SIG-M5 treated with dmso at 0.1 percent for 504 hours (cell line): ENCODE measurements at regions not wholly inside any gene's neighbourhood (a gene's known extent, or its start where the extent isn't known, plus 50 kb on each side); places are given as distances from the start of the nearest gene placed in this dataset.
"Not testable (repeated sequence)": the region's sequence is repeated elsewhere in the genome, so short reads cannot be mapped to it uniquely, and the experiment has no call there.

Experiments
- DNase-seq: peaks from one replicate; lab custom pipeline; 2025; ENCODE audit not compliant: unreplicated experiment; lab: John Stamatoyannopoulos, UW

DNA sequence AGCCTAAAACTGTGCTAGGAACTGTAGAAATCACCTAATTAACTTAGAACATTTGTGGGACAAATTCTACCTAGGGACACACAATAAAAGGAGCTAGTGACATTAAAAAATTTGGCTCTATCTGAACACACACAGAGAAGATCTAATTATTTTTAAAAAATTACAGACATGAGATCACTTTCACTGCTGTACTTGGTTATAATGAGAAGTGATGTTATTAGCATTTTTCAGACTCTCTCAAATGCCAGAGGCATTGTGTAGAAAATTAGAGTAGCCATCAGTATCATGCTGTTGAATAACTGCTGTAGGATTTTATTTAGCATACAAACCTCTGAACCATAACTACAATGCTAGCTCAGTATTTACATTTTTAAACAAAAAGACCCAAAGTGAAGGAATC is 109.1 kb upstream of the ANK2 start:
- no peak for DNase-seq

DNA sequence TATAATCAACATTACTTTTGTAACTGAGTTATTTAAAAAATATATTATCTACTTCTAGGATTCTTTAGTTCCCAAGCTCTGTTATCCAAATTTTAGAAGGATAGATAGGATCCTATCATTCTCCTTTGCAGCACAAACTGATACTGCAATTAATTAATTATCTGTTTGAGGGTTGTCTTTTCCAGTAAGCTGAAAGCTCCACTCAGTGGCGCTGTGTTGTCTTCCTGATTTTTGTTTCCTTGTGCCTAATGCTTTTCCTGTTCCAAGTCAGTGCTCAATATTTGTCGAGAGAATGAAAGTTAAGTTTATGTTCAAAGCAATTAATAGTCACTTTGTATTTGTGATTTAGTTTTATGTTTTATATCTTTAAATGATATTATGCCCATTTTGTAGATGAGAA is 107.4 kb upstream of the ANK2 start:
- no peak for DNase-seq

DNA sequence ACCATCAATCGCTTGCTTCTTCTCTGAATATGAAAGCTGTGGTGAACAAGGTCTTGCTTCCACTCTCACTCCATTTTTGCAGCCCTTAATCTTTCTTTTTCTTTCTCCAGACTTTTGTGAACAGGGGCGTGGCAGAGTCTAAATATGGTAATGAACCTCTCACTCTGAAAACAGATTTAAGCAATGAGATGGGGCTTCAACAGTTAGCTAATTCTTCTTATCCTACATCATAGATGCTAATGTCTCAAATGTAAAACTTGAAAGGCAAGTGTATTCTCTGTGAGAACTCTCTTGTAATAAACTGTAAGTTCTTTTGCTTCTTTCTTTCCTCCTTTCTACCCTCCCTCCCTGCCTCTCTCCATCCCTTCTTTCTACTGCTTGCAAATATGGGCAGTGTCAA is 106.5 kb upstream of the ANK2 start:
- DNase-seq: no peak

DNA sequence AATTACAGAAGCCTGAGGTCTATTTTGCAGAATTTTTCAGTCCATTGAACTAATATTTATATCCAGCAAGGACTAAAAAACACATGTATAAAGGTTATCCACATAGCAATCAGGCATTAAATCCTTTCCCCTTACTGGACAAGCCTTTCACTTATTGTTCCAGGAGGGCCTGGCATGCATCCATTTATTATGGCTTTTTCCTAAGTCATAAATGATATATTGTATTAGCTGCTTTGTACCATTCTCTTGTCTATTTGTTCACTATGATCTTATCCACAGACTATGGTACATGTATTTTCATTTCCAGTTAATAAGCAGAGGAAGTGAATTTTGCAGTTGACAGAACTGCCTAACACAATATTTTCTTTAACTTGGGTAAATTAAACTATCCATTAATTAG is 105.4 kb upstream of the ANK2 start:
- no peak for DNase-seq

DNA sequence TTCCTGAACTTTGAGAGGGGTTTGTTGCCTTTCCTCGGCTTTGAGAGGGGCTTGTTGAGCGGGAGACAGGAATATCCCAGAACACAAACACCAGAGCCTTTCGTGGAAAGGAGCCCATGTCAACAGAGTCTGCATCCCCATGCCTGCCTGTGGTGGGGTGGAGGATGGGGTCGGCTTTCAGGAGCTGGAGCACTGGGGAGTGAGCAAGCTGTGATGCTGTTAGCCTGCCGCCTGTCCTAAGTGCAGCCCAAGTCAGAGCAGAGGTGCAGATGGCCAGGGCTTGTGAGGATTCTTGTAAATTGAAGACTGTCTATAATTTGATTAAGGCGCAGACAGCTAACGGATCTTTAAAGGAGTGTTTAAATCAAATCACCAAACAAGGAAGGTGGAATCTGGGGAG is 103.3 kb upstream of the ANK2 start:
- no peak for DNase-seq

DNA sequence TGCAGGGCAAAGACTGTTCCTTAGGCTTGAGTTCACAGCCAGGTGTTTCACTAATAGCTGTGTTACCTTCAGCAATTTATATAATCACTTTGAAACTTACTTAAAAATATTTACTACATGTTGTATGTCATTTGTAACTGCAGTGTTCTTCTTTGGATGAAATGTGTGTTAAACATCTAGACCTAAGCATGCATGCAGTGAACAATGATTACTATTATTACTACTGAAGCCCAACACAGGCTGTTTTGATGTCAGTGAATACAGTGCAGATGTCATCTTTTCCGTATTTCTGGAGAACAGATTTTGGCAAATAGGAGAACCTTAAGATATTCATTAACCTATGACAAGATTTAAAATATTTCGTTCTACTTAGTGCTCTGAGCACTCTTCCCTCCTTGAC is 101.8 kb upstream of the ANK2 start:
- DNase-seq: no peak

DNA sequence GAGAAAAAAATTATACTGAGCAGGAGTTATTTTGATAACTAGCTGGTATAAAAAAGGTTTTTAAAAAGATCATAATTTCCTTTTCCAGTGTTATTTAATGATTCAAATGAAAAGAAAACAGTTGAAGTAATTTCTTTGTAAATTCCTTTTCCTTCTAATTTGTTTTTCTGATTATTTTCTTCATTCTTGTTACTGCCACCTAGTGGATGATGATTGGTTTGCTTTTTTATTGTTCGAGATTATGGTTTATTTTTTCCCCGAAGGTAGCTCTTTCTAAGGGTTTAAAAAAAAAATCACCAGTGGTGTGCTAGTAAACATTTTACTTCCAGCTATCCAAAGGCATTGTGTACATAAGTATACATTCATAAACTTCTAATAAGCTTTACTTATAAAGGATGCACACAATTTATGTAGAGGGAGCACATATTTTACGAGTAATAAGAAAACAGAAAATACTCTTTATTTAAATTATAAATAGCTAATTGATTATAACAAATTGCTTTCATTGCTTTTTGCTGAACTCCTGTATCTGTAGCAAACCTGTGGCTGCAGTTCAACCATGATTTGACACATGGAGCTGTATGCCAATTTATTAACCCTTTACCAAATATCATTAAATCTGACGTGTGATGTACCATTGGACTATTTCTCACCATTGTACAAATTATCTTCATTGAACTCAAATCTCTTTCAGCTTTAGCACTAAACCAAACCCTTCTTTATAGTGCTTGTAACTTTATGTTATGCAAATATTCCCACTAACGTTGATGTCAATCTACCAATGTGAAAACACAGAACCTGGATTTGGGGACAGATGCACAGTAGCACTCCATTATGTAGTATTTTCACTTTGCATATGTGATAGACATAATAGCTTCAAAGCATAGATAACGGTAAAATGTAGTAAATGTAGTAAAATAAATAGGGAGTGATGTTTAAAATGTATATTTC is 97.8 kb upstream of the ANK2 start:
- peak; percentile 38 for DNase-seq

DNA sequence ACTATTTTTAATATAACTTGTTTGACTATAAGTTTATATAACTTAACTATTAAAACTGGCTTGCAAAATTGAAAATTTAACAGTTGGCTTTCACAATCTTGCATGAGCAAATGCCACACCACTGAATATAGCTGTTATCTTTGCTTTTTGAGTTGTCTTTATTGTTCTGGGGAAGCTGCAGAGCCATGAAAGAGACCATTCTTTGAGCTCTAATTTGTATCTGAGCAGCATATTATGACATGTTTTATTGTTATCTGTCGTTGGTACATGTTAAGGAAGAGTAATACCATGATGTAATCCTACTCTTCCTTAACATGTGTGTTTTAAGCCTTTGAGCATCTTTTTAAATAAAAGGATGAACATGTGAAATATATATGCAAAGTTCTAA is 97.1 kb upstream of the ANK2 start:
- no peak for DNase-seq

DNA sequence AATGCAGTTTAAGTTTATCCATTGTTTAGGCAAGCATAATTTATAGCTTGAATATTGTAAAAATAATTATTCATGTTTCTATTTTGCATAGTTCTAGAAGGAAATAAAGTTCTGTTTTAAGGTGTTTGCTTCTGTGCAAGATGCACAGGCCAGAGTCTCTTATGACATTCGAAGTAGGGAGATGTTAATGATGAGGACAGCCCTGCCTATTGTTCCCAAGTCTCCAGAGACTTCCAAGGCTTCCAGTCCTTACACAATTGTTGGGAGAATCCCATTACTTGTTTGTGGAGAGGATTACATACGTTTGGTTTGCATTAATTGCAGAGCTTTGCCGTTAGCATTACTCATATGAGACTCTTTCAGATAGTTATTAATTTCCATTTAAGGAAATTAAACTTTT is 96.2 kb upstream of the ANK2 start:
- DNase-seq: no peak

DNA sequence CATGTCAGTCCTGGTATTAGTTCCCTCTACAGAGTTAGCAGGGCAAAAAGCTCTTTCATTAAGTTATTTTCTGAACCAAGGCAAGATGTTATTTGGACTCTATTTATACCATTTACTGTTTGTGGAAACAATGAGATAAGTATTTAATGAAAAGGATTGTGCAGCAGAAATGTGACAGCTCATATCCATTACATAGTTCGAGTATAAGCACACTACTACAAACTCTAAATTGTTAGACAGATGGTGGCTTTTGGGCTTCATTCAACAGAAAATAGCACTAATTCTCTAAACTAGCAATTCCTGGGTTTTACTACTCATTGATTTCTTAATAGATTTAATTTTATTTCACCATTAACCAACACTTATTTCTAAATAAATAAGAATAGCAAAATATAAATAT is 95.2 kb upstream of the ANK2 start:
- no peak for DNase-seq

DNA sequence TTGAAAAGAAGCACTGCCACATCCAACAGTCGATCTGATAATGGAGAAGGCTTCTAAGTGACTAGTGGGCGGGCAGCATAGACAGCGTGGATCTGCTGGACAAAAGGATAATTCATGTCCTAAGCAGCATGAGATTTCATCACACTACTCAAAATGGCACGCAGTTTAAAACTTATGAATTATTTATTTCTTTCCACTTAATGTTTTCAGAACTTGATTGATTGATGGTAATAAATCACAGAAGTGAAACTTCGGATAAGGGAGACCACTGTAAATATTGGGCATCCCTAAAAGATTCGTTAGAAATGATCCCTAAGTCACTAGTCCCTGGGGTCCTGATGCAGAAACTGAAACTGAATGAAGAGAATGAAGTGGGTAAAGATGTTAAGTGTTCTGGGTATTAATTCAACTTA is 93.0 kb upstream of the ANK2 start:
- DNase-seq: no peak

DNA sequence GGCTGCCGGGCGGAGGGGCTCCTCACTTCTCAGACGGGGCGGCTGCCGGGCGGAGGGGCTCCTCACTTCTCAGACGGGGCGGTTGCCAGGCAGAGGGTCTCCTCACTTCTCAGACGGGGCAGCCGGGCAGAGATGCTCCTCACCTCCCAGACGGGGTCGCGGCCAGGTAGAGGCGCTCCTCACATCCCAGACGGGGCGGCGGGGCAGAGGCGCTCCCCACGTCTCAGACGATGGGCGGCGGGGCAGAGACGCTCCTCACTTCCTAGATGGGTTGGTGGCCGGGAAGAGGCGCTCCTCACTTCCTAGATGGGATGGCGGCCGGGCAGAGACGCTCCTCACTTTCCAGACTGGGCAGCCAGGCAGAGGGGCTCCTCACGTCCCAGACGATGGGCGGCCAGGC is 91.7 kb upstream of the ANK2 start:
- not testable (repeated sequence) for DNase-seq

DNA sequence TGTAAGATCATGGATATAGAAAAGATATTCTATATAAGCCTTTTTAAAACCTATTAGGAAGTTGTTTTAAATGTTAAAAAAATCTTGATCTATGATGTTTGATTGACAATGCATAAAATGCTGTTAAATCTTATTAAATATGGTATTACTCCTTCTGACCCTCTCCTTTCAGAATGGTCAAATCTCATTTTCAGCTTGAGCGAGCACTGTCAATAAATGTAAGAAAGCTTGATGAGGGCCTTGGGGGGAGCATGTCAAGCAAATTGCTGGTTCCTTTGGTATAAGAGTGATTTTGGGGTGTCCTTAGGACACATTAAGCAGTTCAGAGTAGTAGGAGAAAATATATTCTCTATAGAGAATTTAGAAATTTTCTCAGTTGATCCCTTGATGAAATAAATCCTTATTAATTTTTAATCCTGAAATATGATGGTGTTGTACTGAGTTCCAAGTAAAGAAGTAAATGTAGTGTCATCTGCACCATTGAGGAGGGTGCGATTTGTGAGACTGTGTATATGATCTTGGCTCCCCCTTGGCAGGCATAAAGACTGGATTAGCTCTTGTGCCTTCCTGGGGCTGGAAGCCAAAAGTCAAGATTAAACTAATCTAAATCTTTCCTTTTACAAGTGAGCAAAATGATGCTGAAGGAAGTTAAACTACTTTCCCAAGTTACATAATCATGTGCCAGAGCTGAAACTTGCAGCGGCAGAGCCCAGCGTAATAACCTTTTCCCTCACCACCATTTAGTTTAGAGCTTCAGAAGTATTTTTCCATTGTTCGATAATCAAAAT is 82.6 kb upstream of the ANK2 start:
- no peak for DNase-seq

DNA sequence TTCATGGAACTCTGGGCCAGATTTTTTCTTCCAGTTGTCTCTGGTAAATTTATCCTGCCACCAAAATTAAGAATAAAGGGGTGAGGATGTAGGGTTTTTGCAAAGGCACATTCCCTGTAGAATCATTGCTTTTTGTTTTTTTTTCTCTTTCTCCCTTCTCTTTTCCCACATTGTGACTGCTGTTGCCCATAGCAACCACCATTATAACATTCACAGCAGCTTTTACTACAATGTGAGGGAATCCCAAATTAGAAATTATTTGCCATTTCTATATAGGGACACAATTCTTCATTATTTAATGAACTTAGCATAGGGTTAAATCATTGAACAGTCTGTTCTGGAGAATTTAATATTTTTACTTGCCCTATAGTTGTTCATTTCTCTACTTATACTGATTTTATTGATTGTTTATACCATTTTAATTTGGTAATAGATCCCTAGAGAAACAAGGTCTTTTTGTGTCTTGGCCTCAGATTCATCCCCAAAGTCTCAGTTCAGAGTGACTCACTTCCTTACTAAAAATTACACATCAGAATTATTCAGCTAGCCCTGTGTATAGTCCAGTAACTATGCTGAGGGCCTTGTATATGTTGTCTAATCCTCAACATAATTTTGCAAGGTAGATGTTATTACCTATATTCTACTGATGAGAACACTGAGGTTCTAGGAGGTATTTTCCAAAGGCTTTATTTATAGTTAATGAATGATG is 80.8 kb upstream of the ANK2 start:
- DNase-seq: no peak

DNA sequence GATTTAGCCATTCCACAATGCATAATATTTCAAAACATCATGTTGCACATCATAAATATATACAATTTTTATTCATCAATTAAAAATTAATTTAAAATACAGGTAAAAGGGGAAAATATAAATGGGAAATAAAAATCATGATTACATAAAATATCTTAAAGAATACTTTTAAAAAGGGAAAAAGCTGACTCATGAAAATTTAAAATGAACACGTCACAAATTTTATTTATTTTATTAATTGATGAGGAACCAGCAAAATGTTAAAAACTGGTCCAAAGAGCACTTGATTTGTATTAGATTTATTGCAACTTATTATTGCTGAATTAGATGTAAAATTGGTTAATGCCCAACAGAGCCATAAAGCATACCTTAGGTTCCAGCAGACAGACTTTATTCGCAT is 78.5 kb upstream of the ANK2 start:
- no peak for DNase-seq

DNA sequence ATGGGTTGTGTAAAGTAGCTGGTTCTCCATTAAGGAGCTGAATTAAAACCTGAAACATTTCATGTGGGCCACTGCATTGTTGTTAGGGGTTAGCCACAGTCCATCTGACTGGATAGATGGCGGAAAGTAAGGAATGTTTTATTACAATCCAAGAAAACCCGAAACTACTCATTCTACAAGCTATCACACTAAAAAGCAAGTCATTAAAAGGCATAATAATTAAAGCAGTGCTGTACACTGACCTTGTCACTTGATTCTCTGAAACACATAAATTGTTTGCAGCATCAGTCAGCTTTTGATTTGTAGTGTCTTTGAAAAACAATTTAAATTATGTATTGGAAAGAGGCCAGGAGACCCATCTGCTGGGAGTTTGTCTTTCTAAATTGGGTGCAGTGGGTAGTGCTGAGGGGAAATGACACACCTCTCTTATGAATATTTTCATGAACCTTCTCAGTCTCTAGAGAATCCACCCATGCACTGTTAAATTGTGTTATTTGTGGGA is 75.7 kb upstream of the ANK2 start:
- no peak for DNase-seq

DNA sequence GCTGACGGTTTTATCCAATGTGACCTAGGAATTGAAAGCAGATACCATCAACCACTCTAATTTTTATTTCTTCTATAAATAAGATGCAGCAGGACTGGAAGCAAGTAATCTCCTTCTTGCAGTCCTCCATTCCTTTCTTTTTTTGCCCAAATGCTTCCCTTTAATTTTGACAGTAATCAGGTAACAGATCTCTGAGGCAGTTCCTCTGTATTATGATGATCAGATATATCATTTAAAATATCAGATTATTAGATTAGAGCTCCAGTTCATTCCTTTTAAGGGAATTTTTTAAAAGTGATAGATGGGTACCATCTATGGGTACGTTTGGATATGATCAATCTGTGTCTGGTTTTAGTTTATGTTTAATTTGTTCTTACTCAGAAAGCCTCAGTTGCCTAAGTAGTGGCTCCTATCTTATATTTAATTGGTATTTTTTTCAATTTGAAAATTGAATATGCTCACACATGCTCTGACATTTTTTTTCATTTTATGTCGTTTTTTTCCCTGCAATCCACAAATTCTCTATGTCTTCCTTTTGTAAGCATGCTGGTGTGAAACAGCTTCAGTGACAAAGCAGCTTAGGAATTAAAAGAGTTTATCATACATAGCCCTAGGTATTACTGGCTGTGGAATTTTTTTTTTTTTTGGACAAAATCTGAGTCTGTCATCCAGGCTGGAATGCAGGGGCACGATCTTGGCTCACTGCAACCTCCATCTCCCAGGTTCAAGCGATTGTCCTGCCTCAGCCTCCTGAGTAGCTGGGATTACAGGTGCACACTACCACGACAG is 73.7 kb upstream of the ANK2 start:
- DNase-seq: no peak

DNA sequence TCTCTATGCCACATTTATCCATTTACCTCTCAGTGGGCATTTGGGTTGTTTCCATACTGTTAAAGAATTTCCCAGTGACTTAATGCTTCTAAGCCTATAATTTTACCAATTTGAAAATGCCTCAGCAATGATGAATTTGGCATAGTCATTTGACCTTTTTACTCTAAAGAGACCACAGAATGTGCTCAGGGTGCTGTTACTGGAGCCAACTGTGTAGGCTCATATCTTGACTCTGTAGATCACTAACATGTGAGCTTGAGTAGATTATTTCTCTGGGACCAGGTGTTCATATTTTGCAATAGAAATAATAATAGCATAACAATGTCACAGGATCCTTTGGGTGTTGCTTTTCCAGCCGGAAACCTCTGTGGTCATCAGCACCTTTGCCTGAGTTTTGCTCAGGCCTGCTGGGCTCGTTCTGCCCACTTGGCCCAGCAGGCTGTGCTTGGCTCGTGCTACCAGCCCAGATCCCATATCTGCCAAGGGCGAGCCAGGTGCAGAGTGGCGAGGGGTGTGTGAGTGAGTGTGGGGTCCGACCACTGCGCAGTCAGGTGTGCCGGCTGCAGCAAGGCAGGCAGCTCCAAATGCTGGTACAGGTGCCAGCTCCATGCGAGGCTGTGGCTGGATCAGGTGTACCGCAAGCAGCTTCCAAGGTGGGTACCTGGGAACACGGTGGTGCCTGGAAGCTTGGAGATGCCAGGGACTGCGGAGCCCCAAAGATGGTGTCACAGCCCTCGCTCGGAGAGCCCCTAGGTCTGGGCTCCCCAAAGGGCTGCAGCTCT is 70.6 kb upstream of the ANK2 start:
- no peak for DNase-seq

DNA sequence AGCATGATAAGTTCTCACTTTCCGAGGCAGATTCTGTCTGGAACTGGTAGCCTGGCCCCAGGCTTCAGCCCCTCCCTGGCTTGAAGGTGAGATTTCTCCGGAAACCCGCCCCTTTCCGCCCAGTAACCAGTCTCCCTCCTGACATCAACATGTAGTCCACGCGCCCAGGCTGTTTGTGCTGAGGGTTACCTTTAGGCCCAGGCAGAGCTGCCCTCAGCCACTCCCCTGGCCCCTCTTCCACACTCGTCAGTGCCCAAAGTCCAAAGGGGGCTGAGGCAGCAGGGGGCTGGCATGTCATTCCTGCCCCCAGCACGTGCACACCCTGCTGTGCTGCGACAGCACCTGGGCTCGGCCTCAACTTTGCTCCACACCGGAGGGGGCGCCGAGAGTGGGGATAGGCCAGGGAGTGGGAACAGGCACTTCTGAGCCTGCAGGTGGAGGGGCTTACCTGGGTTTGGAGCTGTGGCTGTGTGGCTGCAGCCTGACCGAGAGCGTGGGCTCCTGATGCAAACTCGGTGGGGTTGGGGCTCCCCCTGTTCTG is 69.5 kb upstream of the ANK2 start:
- no peak for DNase-seq

DNA sequence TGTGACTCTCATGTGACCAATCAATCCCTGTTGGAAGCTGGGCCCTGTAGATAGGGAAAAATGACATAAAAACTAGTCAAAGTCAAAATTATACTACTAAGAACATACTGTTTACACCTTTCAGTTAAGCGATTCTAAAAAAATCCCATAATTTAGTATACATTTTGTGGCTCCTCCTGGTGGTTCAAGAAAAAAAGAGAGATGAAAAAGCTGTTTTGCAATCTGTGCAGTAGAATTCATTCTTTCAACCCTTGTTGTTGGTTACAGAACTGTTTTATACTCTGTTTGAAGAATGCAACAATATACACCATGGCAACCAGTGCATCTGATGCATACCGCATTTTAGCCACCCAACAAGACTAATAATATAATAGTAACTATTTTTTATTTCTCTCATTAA is 66.8 kb upstream of the ANK2 start:
- DNase-seq: no peak
